H9 (cell line): ENCODE measurements at regions not wholly inside any gene's neighbourhood (a gene's known extent, or its start where the extent isn't known, plus 50 kb on each side); places are given as distances from the start of the nearest gene placed in this dataset.

Experiments
- DNase-seq: peaks from one replicate; pipeline ENCODE4 v3.0.0-alpha.2; 2017
- H2AFZ ChIP-seq: one replicate; pipeline ENCODE4 v1.6.1; 2013; ENCODE audit warnings: mild to moderate bottlenecking, low read length, control low read depth, moderate library complexity
- H2AK5ac ChIP-seq: 2 replicates; pipeline ENCODE4 v1.6.1; 2013; ENCODE audit warnings: low read length, control low read depth, mixed read lengths; ENCODE audit not compliant: insufficient read length
- H2BK120ac ChIP-seq: one replicate; pipeline ENCODE4 v1.6.1; 2013; ENCODE audit warnings: low read depth, mild to moderate bottlenecking, low read length, control low read depth, inconsistent platforms; ENCODE audit not compliant: poor library complexity, severe bottlenecking
- H2BK12ac ChIP-seq: 2 replicates; pipeline ENCODE4 v1.6.1; 2013; ENCODE audit warnings: low read length, control low read depth, mixed read lengths, low read depth; ENCODE audit not compliant: insufficient read length
- H2BK15ac ChIP-seq: 2 replicates; pipeline ENCODE4 v1.6.1; 2013; ENCODE audit warnings: low read depth, low read length, control low read depth
- H2BK20ac ChIP-seq: one replicate; pipeline ENCODE4 v1.6.1; 2013; ENCODE audit warnings: low read depth, mild to moderate bottlenecking, low read length, control low read depth, inconsistent platforms; ENCODE audit not compliant: poor library complexity, severe bottlenecking
- H2BK5ac ChIP-seq: 2 replicates; pipeline ENCODE4 v1.6.1; 2013; ENCODE audit warnings: low read length, control low read depth, mixed read lengths; ENCODE audit not compliant: insufficient read length
- H3K14ac ChIP-seq: 2 replicates; pipeline ENCODE4 v1.6.1; 2013; ENCODE audit warnings: low read length, control low read depth; ENCODE audit not compliant: insufficient read depth
- H3K18ac ChIP-seq: 2 replicates; pipeline ENCODE4 v1.6.1; 2013; ENCODE audit warnings: low read depth, mild to moderate bottlenecking, mixed read lengths, low read length, control low read depth; ENCODE audit not compliant: insufficient read length
- H3K23ac ChIP-seq: 2 replicates; pipeline ENCODE4 v1.6.1; 2013; ENCODE audit warnings: low read length, control low read depth, mixed read lengths, low read depth; ENCODE audit not compliant: insufficient read length
- H3K23me2 ChIP-seq: 2 replicates; pipeline ENCODE4 v1.6.1; 2013; ENCODE audit warnings: low read depth, mild to moderate bottlenecking, mixed read lengths, low read length, control low read depth; ENCODE audit not compliant: insufficient read length, poor library complexity, severe bottlenecking
- H3K27ac ChIP-seq: 2 replicates; pipeline ENCODE4 v1.5.1; 2013; ENCODE audit warnings: low read length, control low read depth, mixed read lengths, low read depth; ENCODE audit not compliant: insufficient read length
- H3K27me3 ChIP-seq: 2 replicates; pipeline ENCODE4 v1.6.1; 2013; ENCODE audit warnings: low read length, control low read depth, inconsistent platforms; ENCODE audit not compliant: insufficient read depth
- H3K4ac ChIP-seq: 2 replicates; pipeline ENCODE4 v1.6.1; 2013; ENCODE audit warnings: low read depth, mild to moderate bottlenecking, control low read depth, inconsistent platforms, low read length, moderate library complexity
- H3K4me1 ChIP-seq: 2 replicates; pipeline ENCODE4 v1.6.1; 2013; ENCODE audit warnings: low read length, control low read depth, inconsistent platforms; ENCODE audit not compliant: insufficient read depth
- H3K4me2 ChIP-seq: 2 replicates; pipeline ENCODE4 v1.6.1; 2013; ENCODE audit warnings: low read length, control low read depth, mixed read lengths; ENCODE audit not compliant: insufficient read length, insufficient read depth
- H3K56ac ChIP-seq: 2 replicates; pipeline ENCODE4 v1.6.1; 2013; ENCODE audit warnings: low read depth, mild to moderate bottlenecking, mixed read lengths, low read length, control low read depth; ENCODE audit not compliant: insufficient read length
- H3K79me1 ChIP-seq: 2 replicates; pipeline ENCODE4 v1.6.1; 2013; ENCODE audit warnings: low read depth, mild to moderate bottlenecking, moderate library complexity, low read length, control low read depth, inconsistent platforms; ENCODE audit not compliant: insufficient read depth, poor library complexity, severe bottlenecking
- H3K79me2 ChIP-seq: 2 replicates; pipeline ENCODE4 v1.6.1; 2013; ENCODE audit warnings: low read length, control low read depth, inconsistent platforms; ENCODE audit not compliant: insufficient read depth
- H3K9ac ChIP-seq: 2 replicates; pipeline ENCODE4 v1.6.1; 2013; ENCODE audit warnings: low read length, control low read depth, mixed read lengths; ENCODE audit not compliant: insufficient read length; ENCODE audit errors: extremely low read depth
- H3K9me3 ChIP-seq: one replicate; pipeline ENCODE4 v1.6.1; 2013; ENCODE audit warnings: low read depth, low read length, inconsistent platforms; ENCODE audit not compliant: control insufficient read depth
- H3T11ph ChIP-seq: one replicate; pipeline ENCODE4 v1.6.1; 2013; ENCODE audit warnings: mild to moderate bottlenecking, low read length, control low read depth, inconsistent platforms
- H4K20me1 ChIP-seq: one replicate; pipeline ENCODE4 v1.6.1; 2013; ENCODE audit not compliant: control insufficient read depth, insufficient read length, insufficient read depth
- H4K5ac ChIP-seq: 2 replicates; pipeline ENCODE4 v1.6.1; 2013; ENCODE audit warnings: low read depth, mild to moderate bottlenecking, mixed read lengths, low read length, control low read depth; ENCODE audit not compliant: insufficient read length
- H4K8ac ChIP-seq: replicated peaks from 2 replicates; pipeline ENCODE4 v1.6.1; 2013; ENCODE audit warnings: low read length, control low read depth, mixed read lengths, low read depth; ENCODE audit not compliant: insufficient read length
- H4K91ac ChIP-seq: 2 replicates; pipeline ENCODE4 v1.6.1; 2013; ENCODE audit warnings: low read depth, mild to moderate bottlenecking, moderate library complexity, mixed read lengths, low read length, control low read depth; ENCODE audit not compliant: insufficient read length
- H3K27ac Mint-ChIP-seq, 3 experiments: 2 replicates in 2 of 3; 3 replicates in 1 of 3; pipeline ENCODE4 v1.8.0; 2020 to 2021; ENCODE audit warnings: mixed read lengths in 3 of 3, mild to moderate bottlenecking in 1 of 3, moderate library complexity in 1 of 3
- H3K27me3 Mint-ChIP-seq: 2 replicates; pipeline ENCODE4 v1.8.0; 2021; ENCODE audit warnings: low read depth, mild to moderate bottlenecking, moderate library complexity, mixed read lengths
- H3K36me3 Mint-ChIP-seq, 3 experiments: 2 replicates in 2 of 3; 3 replicates in 1 of 3; pipeline ENCODE4 v1.8.0; 2020 to 2021; ENCODE audit warnings: low read depth in 3 of 3, mixed read lengths in 3 of 3; ENCODE audit not compliant: insufficient read depth in 1 of 3
- H3K4me1 Mint-ChIP-seq, 2 experiments: 2 replicates each; pipeline ENCODE4 v1.8.0; 2020; ENCODE audit warnings: mixed read lengths in 2 of 2
- H3K4me3 Mint-ChIP-seq, 2 experiments: 2 replicates in 1 of 2; 3 replicates in 1 of 2; pipeline ENCODE4 v1.8.0; 2020 to 2021; ENCODE audit warnings: mild to moderate bottlenecking in 2 of 2, mixed read lengths in 2 of 2, moderate library complexity in 1 of 2
- H3K9me3 Mint-ChIP-seq, 2 experiments: 2 replicates in 1 of 2; 3 replicates in 1 of 2; pipeline ENCODE4 v1.8.0; 2020; ENCODE audit warnings: mild to moderate bottlenecking in 2 of 2, mixed read lengths in 2 of 2, moderate library complexity in 1 of 2
- WGBS: extraction: QIAGEN DNeasy Blood & Tissue Kit; methylation state at CpG from one replicate; pipeline ENCODE4 v1.1.7; 2013; ENCODE audit warnings: missing lambda C conversion rate, low lambda C conversion rate, mixed read lengths; ENCODE audit not compliant: insufficient read length; ENCODE audit errors: extremely low coverage; 5-methylcytosine and 5-hydroxymethylcytosine counted together
- TF ChIP-seq, protein P1 (sequence below): fragments of 200-600 bp; sonication (generic); conservative IDR thresholded peaks from 3 replicates; pipeline ENCODE4 v1.8.0; 2021; ENCODE audit warnings: antibody characterized with exemption, mild to moderate bottlenecking

GRCh38 chr1:165134431-165134830, 222.1 kb downstream of the LMX1A start:
- Histone ChIP-seq H2BK120ac (no peak overlapping the region), H3K4ac (no peak overlapping the region), H3T11ph (no peak overlapping the region), H3K9ac (no peak overlapping the region), H3K56ac (no peak overlapping the region), H2BK15ac (no peak overlapping the region), H3K27ac (no peak overlapping the region), H2BK12ac (no peak overlapping the region), H3K79me2 (no peaks in the 10 kb centered on the region), H3K4me1 (no peaks in the 10 kb centered on the region), H2BK20ac (no peak overlapping the region), H3K9me3 (no peaks in the 10 kb centered on the region), H3K79me1 (no peaks in the 10 kb centered on the region), H4K91ac (no peak overlapping the region), H3K14ac (no peak overlapping the region), H3K23me2 (no peaks in the 10 kb centered on the region), H2BK5ac (no peak overlapping the region), H2AK5ac (no peak overlapping the region), H4K20me1 (no peaks in the 10 kb centered on the region), H3K4me2 (no peak overlapping the region), H2AFZ (no peak overlapping the region), H4K8ac (no peak overlapping the region), H3K23ac (no peak overlapping the region), H4K5ac (no peak overlapping the region), H3K18ac (no peak overlapping the region), H3K27me3 (no peaks in the 10 kb centered on the region)
- no peaks in the 10 kb centered on the region for H3K9me3 Mint-ChIP-seq
- H3K27ac Mint-ChIP-seq: no peak overlapping the region
- DNase-seq: no peak
- no peak overlapping the region for H3K4me3 Mint-ChIP-seq
- WGBS: no CpG with 5 or more reads among the region's 4 CpGs
- peaks cover 25% of the 10 kb centered on the region for H3K27me3 Mint-ChIP-seq
- TF ChIP-seq, protein P1, sequence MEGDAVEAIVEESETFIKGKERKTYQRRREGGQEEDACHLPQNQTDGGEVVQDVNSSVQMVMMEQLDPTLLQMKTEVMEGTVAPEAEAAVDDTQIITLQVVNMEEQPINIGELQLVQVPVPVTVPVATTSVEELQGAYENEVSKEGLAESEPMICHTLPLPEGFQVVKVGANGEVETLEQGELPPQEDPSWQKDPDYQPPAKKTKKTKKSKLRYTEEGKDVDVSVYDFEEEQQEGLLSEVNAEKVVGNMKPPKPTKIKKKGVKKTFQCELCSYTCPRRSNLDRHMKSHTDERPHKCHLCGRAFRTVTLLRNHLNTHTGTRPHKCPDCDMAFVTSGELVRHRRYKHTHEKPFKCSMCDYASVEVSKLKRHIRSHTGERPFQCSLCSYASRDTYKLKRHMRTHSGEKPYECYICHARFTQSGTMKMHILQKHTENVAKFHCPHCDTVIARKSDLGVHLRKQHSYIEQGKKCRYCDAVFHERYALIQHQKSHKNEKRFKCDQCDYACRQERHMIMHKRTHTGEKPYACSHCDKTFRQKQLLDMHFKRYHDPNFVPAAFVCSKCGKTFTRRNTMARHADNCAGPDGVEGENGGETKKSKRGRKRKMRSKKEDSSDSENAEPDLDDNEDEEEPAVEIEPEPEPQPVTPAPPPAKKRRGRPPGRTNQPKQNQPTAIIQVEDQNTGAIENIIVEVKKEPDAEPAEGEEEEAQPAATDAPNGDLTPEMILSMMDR: no peak
- peaks cover 0 to 6% of the 10 kb centered on the region in 2 experiments; a peak in 2 of 4 replicates for H3K4me1 Mint-ChIP-seq
- no peaks in the 10 kb centered on the region for H3K36me3 Mint-ChIP-seq
